ENCODE measurements at regions not wholly inside any gene's neighbourhood (a gene's known extent, or its start where the extent isn't known, plus 50 kb on each side); places are given as distances from the start of the nearest gene placed in this dataset.

GRCh38 chr17:68195667-68196393, 52.0 kb upstream of the AMZ2 start:
- ChIA-PET POLR2A (interaction anchor here (1.0 to 1.4 kb wide), 2 partner anchors 9 to 11 kb away, joined by 3 to 5 read pairs; no protein-coding TSS in a partner anchor), CTCF (interaction anchor here (1.2 to 2.4 kb wide), 4 partner anchors 10 to 23 kb away, joined by 4 to 12 read pairs (median 6); no protein-coding TSS in a partner anchor)
- Mint-ChIP-seq H3K36me3 (ENCODE audit: low read depth) (no peaks in the 10 kb centered on the region), H3K27me3 (ENCODE audit: low read depth) (peaks cover 58% of the 10 kb centered on the region), H3K4me1 (ENCODE audit: low read depth) (peaks cover 43% of the 10 kb centered on the region), H3K27ac (no peak overlapping the region), H3K9me3 (ENCODE audit: insufficient read depth) (no peaks in the 10 kb centered on the region), H3K4me3 (peak overlapping the region; percentile 48)
- ATAC-seq (no peak), DNase-seq (peak; percentile 15)

- no peaks in the 10 kb centered on the region for H3K9me3 Mint-ChIP-seq (ENCODE audit: insufficient read depth)
- ChIA-PET POLR2A (interaction anchor here (1.0 to 1.4 kb wide), 2 partner anchors 10 to 12 kb away, joined by 3 to 5 read pairs; no protein-coding TSS in a partner anchor), CTCF (interaction anchor here (0.9 to 2.4 kb wide), 6 partner anchors 9 to 266 kb away, joined by 3 to 12 read pairs (median 4); no protein-coding TSS in a partner anchor)
- no peak overlapping the region for H3K27ac Mint-ChIP-seq
- H3K36me3 Mint-ChIP-seq (ENCODE audit: low read depth), result no peaks in the 10 kb centered on the region
- DNase-seq, result peak; percentile 18
- H3K4me1 Mint-ChIP-seq (ENCODE audit: low read depth), result peaks cover 50% of the 10 kb centered on the region
- no peak for ATAC-seq
- H3K27me3 Mint-ChIP-seq (ENCODE audit: low read depth), result peaks cover 56% of the 10 kb centered on the region
- peak overlapping the region; percentile 25 for H3K4me3 Mint-ChIP-seq
Observed at GRCh38 chr17:68196394-68197090, 51.3 kb upstream of the AMZ2 start.

GRCh38 chr17:68197091-68197996, 50.5 kb upstream of the AMZ2 start:
- Mint-ChIP-seq H3K4me1 (ENCODE audit: low read depth) (peaks cover 51% of the 10 kb centered on the region), H3K4me3 (peak overlapping the region; percentile 63), H3K36me3 (ENCODE audit: low read depth) (no peaks in the 10 kb centered on the region), H3K9me3 (ENCODE audit: insufficient read depth) (no peaks in the 10 kb centered on the region), H3K27ac (no peak overlapping the region), H3K27me3 (ENCODE audit: low read depth) (peaks cover 50% of the 10 kb centered on the region)
- ChIA-PET POLR2A (interaction anchor here (0.9 kb wide), 1 partner anchor 17 kb away, joined by 3 read pairs; no protein-coding TSS in a partner anchor), CTCF (interaction anchor here (0.9 to 2.4 kb wide), 4 partner anchors 9 to 265 kb away, joined by 3 to 12 read pairs (median 4); no protein-coding TSS in a partner anchor)
- ATAC-seq (peak; percentile 17), DNase-seq (peak; percentile 34)

GRCh38 chr17:68197997-68198930, 49.6 kb upstream of the AMZ2 start:
- ATAC-seq (no peak), DNase-seq (peak; percentile 28)
- H3K9me3 Mint-ChIP-seq (ENCODE audit: insufficient read depth), result no peaks in the 10 kb centered on the region
- CTCF ChIA-PET, result interaction anchor here (2.4 to 9.8 kb wide), 5 partner anchors 13 to 264 kb away, joined by 12 to 126 read pairs (median 30); partner anchors contain the start of gene WIPI1
- H3K36me3 Mint-ChIP-seq (ENCODE audit: low read depth), result no peaks in the 10 kb centered on the region
- POLR2A ChIA-PET, result interaction anchor here (0.9 to 2.6 kb wide), 3 partner anchors 18 to 50 kb away, joined by 3 to 9 read pairs (median 7); partner anchors contain the start of gene AMZ2
- H3K27ac Mint-ChIP-seq, result no peak overlapping the region
- peaks cover 51% of the 10 kb centered on the region for H3K4me1 Mint-ChIP-seq (ENCODE audit: low read depth)
- peak overlapping the region; percentile 63 for H3K4me3 Mint-ChIP-seq
- peaks cover 49% of the 10 kb centered on the region for H3K27me3 Mint-ChIP-seq (ENCODE audit: low read depth)

All from activated CD8-positive, alpha-beta T cell treated with anti-CD3 and anti-CD28 coated beads, Interleukin-2, amount 10 ng/mL, durations not matched to agents 7 days and 5 days (primary cell).